ENCODE measurements at regions not wholly inside any gene's neighbourhood (a gene's known extent, or its start where the extent isn't known, plus 50 kb on each side); places are given as distances from the start of the nearest gene placed in this dataset.

DNA sequence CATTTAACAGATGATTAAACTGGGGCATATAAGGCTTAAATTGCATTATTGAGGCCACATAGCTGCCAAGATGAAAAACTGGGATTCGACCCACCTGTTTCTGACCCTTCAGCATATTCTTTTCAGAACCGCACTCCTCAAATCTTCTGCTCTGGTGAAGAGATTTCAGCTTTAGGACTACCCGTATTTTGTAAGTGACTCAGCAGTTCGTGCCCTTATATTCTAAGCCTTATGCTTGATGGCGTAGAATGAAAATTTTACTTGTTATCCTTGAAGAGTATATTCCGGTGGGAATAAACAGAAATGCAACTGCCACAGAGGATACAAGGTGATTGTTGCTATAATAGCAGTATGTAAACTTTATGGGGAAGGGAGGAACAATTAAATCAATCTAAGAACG lies 657.1 kb downstream of the DOK5 start:
- DNase-seq (ENCODE audit: low spot score) (no peak), ATAC-seq (no peak)
- no peaks in the 10 kb centered on the region for H3K79me2 ChIP-seq (replicated peaks; ENCODE audit: insufficient read depth)
- no peak overlapping the region for H3K4me2 ChIP-seq
- H3K27me3 ChIP-seq (ENCODE audit: insufficient read depth), result no peaks in the 10 kb centered on the region
- H2AFZ ChIP-seq, result no peak overlapping the region
- Mint-ChIP-seq H3K4me1 (no peaks in the 10 kb centered on the region), H3K27ac (no peak overlapping the region), H3K4me3 (no peak overlapping the region), H3K27me3 (ENCODE audit: insufficient read depth, low read depth, poor library complexity) (peaks cover 7% of the 10 kb centered on the region), H3K9me3 (peaks cover 87% of the 10 kb centered on the region), H3K36me3 (ENCODE audit: low read depth) (peaks cover 13% of the 10 kb centered on the region)
- no peak for TF ChIP-seq CTCF (conservative IDR thresholded peaks at IDR 0.05; ENCODE audit: low read depth in 2 of 2)
- TF ChIP-seq POLR2AphosphoS5 (IDR thresholded peaks at IDR 0.05; ENCODE audit: low read depth), result no peak
- TF ChIP-seq, protein P1, sequence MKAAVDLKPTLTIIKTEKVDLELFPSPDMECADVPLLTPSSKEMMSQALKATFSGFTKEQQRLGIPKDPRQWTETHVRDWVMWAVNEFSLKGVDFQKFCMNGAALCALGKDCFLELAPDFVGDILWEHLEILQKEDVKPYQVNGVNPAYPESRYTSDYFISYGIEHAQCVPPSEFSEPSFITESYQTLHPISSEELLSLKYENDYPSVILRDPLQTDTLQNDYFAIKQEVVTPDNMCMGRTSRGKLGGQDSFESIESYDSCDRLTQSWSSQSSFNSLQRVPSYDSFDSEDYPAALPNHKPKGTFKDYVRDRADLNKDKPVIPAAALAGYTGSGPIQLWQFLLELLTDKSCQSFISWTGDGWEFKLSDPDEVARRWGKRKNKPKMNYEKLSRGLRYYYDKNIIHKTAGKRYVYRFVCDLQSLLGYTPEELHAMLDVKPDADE (IDR thresholded peaks at IDR 0.05), result no peak
- no peak for TF ChIP-seq CREB1 (CRISPR knock-in tag; IDR thresholded peaks at IDR 0.05; ENCODE audit: low read depth)
- TF ChIP-seq ZNF331 (CRISPR knock-in tag; IDR thresholded peaks at IDR 0.05; ENCODE audit: low read depth), result no peak
- TF ChIP-seq, protein P2, sequence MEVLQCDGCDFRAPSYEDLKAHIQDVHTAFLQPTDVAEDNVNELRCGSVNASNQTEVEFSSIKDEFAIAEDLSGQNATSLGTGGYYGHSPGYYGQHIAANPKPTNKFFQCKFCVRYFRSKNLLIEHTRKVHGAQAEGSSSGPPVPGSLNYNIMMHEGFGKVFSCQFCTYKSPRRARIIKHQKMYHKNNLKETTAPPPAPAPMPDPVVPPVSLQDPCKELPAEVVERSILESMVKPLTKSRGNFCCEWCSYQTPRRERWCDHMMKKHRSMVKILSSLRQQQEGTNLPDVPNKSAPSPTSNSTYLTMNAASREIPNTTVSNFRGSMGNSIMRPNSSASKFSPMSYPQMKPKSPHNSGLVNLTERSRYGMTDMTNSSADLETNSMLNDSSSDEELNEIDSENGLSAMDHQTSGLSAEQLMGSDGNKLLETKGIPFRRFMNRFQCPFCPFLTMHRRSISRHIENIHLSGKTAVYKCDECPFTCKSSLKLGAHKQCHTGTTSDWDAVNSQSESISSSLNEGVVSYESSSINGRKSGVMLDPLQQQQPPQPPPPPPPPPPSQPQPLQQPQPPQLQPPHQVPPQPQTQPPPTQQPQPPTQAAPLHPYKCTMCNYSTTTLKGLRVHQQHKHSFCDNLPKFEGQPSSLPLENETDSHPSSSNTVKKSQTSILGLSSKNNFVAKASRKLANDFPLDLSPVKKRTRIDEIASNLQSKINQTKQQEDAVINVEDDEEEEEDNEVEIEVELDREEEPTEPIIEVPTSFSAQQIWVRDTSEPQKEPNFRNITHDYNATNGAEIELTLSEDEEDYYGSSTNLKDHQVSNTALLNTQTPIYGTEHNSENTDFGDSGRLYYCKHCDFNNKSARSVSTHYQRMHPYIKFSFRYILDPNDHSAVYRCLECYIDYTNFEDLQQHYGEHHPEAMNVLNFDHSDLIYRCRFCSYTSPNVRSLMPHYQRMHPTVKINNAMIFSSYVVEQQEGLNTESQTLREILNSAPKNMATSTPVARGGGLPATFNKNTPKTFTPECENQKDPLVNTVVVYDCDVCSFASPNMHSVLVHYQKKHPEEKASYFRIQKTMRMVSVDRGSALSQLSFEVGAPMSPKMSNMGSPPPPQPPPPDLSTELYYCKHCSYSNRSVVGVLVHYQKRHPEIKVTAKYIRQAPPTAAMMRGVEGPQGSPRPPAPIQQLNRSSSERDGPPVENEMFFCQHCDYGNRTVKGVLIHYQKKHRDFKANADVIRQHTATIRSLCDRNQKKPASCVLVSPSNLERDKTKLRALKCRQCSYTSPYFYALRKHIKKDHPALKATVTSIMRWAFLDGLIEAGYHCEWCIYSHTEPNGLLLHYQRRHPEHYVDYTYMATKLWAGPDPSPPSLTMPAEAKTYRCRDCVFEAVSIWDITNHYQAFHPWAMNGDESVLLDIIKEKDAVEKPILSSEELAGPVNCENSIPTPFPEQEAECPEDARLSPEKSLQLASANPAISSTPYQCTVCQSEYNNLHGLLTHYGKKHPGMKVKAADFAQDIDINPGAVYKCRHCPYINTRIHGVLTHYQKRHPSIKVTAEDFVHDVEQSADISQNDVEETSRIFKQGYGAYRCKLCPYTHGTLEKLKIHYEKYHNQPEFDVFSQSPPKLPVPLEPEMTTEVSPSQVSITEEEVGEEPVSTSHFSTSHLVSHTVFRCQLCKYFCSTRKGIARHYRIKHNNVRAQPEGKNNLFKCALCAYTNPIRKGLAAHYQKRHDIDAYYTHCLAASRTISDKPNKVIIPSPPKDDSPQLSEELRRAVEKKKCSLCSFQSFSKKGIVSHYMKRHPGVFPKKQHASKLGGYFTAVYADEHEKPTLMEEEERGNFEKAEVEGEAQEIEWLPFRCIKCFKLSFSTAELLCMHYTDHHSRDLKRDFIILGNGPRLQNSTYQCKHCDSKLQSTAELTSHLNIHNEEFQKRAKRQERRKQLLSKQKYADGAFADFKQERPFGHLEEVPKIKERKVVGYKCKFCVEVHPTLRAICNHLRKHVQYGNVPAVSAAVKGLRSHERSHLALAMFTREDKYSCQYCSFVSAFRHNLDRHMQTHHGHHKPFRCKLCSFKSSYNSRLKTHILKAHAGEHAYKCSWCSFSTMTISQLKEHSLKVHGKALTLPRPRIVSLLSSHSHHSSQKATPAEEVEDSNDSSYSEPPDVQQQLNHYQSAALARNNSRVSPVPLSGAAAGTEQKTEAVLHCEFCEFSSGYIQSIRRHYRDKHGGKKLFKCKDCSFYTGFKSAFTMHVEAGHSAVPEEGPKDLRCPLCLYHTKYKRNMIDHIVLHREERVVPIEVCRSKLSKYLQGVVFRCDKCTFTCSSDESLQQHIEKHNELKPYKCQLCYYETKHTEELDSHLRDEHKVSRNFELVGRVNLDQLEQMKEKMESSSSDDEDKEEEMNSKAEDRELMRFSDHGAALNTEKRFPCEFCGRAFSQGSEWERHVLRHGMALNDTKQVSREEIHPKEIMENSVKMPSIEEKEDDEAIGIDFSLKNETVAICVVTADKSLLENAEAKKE (CRISPR knock-in tag; IDR thresholded peaks at IDR 0.05), result no peak
- TF ChIP-seq ZNF114 (CRISPR knock-in tag; IDR thresholded peaks at IDR 0.05), result no peak
- TF ChIP-seq EZH2phosphoT487 (IDR thresholded peaks at IDR 0.05; ENCODE audit: unreplicated experiment), result no peak
- no peak for TF ChIP-seq JUNB (IDR thresholded peaks at IDR 0.05; ENCODE audit: unreplicated experiment)
- no peak for TF ChIP-seq STAT1 (IDR thresholded peaks at IDR 0.05; ENCODE audit: unreplicated experiment)
- no peak for TF ChIP-seq EZH2 (IDR thresholded peaks at IDR 0.05; ENCODE audit: low read depth, unreplicated experiment)
- TF ChIP-seq, protein P3, sequence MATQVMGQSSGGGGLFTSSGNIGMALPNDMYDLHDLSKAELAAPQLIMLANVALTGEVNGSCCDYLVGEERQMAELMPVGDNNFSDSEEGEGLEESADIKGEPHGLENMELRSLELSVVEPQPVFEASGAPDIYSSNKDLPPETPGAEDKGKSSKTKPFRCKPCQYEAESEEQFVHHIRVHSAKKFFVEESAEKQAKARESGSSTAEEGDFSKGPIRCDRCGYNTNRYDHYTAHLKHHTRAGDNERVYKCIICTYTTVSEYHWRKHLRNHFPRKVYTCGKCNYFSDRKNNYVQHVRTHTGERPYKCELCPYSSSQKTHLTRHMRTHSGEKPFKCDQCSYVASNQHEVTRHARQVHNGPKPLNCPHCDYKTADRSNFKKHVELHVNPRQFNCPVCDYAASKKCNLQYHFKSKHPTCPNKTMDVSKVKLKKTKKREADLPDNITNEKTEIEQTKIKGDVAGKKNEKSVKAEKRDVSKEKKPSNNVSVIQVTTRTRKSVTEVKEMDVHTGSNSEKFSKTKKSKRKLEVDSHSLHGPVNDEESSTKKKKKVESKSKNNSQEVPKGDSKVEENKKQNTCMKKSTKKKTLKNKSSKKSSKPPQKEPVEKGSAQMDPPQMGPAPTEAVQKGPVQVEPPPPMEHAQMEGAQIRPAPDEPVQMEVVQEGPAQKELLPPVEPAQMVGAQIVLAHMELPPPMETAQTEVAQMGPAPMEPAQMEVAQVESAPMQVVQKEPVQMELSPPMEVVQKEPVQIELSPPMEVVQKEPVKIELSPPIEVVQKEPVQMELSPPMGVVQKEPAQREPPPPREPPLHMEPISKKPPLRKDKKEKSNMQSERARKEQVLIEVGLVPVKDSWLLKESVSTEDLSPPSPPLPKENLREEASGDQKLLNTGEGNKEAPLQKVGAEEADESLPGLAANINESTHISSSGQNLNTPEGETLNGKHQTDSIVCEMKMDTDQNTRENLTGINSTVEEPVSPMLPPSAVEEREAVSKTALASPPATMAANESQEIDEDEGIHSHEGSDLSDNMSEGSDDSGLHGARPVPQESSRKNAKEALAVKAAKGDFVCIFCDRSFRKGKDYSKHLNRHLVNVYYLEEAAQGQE (IDR thresholded peaks at IDR 0.05; ENCODE audit: unreplicated experiment), result no peak
- no peak for TF ChIP-seq NANOG (IDR thresholded peaks at IDR 0.05; ENCODE audit: borderline replicate concordance)
- no peak overlapping the region for H3K4me3 ChIP-seq
- H3K9me2 ChIP-seq (ENCODE audit: insufficient read depth), result no peaks in the 10 kb centered on the region
- H3K4me1 ChIP-seq (ENCODE audit: insufficient read depth), result no peaks in the 10 kb centered on the region
- H3F3A ChIP-seq (replicated peaks; ENCODE audit: low read depth), result no peaks in the 10 kb centered on the region
- no peaks in the 10 kb centered on the region for H4K20me1 ChIP-seq (replicated peaks; ENCODE audit: insufficient read depth)
- no peak overlapping the region for H3K27ac ChIP-seq (ENCODE audit: low read depth)
- no peaks in the 10 kb centered on the region for H3K36me3 ChIP-seq (ENCODE audit: insufficient read depth)

All from GM23338 (cell line).